Endothelial cell (in vitro differentiated cells): ENCODE measurements at regions not wholly inside any gene's neighbourhood (a gene's known extent, or its start where the extent isn't known, plus 50 kb on each side); places are given as distances from the start of the nearest gene placed in this dataset.

Experiments used
- DNase-seq: peaks from one replicate; pipeline ENCODE4 v3.0.0; 2021; ENCODE audit warnings: low spot score
- H3K27ac Mint-ChIP-seq: one replicate; pipeline ENCODE4 v1.8.0; 2021; ENCODE audit warnings: mixed read lengths, inconsistent platforms; ENCODE audit not compliant: unreplicated experiment
- H3K27me3 Mint-ChIP-seq: one replicate; pipeline ENCODE4 v1.8.0; 2021; ENCODE audit warnings: mild to moderate bottlenecking, moderate library complexity, mixed read lengths, inconsistent platforms; ENCODE audit not compliant: unreplicated experiment
- H3K36me3 Mint-ChIP-seq: one replicate; pipeline ENCODE4 v1.8.0; 2021; ENCODE audit warnings: mild to moderate bottlenecking, low read depth, mixed read lengths, inconsistent platforms; ENCODE audit not compliant: unreplicated experiment
- H3K4me1 Mint-ChIP-seq: one replicate; pipeline ENCODE4 v1.8.0; 2021; ENCODE audit warnings: mild to moderate bottlenecking, mixed read lengths, inconsistent platforms; ENCODE audit not compliant: unreplicated experiment
- H3K4me3 Mint-ChIP-seq: one replicate; pipeline ENCODE4 v1.8.0; 2021; ENCODE audit warnings: mild to moderate bottlenecking, mixed read lengths, inconsistent platforms; ENCODE audit not compliant: unreplicated experiment
- H3K9me3 Mint-ChIP-seq: one replicate; pipeline ENCODE4 v1.8.0; 2021; ENCODE audit warnings: mixed read lengths, inconsistent platforms; ENCODE audit not compliant: unreplicated experiment
- CTCF ChIP-seq: fragments of 200-600 bp; sonication (generic); IDR thresholded peaks from one replicate; pipeline ENCODE4 v1.5.0; 2021; ENCODE audit warnings: antibody characterized with exemption; ENCODE audit not compliant: unreplicated experiment

GRCh38 chr4:17096692-17097091 is 198.2 kb upstream of the LDB2 start:
- DNase-seq = no peak
- no peaks in the 10 kb centered on the region for H3K36me3 Mint-ChIP-seq
- H3K4me1 Mint-ChIP-seq = peaks cover 14% of the 10 kb centered on the region
- H3K4me3 Mint-ChIP-seq = no peak overlapping the region
- TF ChIP-seq CTCF = no peak
- no peak overlapping the region for H3K27ac Mint-ChIP-seq
- no peaks in the 10 kb centered on the region for H3K9me3 Mint-ChIP-seq
- no peaks in the 10 kb centered on the region for H3K27me3 Mint-ChIP-seq

GRCh38 chr4:17095771-17096170 is 197.3 kb upstream of the LDB2 start:
- no peak for TF ChIP-seq CTCF
- DNase-seq = no peak
- Mint-ChIP-seq H3K4me1 (peaks cover 17% of the 10 kb centered on the region), H3K9me3 (no peaks in the 10 kb centered on the region), H3K27me3 (no peaks in the 10 kb centered on the region), H3K27ac (no peak overlapping the region), H3K36me3 (no peaks in the 10 kb centered on the region), H3K4me3 (no peak overlapping the region)

GRCh38 chr4:17094876-17095210 is 196.4 kb upstream of the LDB2 start:
- Mint-ChIP-seq H3K4me1 (peaks cover 17% of the 10 kb centered on the region), H3K27ac (peak overlapping the region; percentile 85), H3K9me3 (no peaks in the 10 kb centered on the region), H3K4me3 (peak overlapping the region; percentile 66), H3K36me3 (no peaks in the 10 kb centered on the region), H3K27me3 (no peaks in the 10 kb centered on the region)
- no peak for DNase-seq
- no peak for TF ChIP-seq CTCF

- DNase-seq = no peak
- Mint-ChIP-seq H3K9me3 (no peaks in the 10 kb centered on the region), H3K27me3 (no peaks in the 10 kb centered on the region), H3K4me1 (peaks cover 17% of the 10 kb centered on the region), H3K4me3 (peak overlapping the region; percentile 66), H3K27ac (peak overlapping the region; percentile 88), H3K36me3 (no peaks in the 10 kb centered on the region)
- no peak for TF ChIP-seq CTCF
Measured at GRCh38 chr4:17094159-17094875, 195.9 kb upstream of the LDB2 start.

GRCh38 chr4:17093481-17093880 is 195.0 kb upstream of the LDB2 start:
- H3K36me3 Mint-ChIP-seq = no peaks in the 10 kb centered on the region
- no peak for TF ChIP-seq CTCF
- H3K27ac Mint-ChIP-seq = peak overlapping the region; percentile 48
- H3K4me1 Mint-ChIP-seq = peaks cover 17% of the 10 kb centered on the region
- H3K4me3 Mint-ChIP-seq = no peak overlapping the region
- DNase-seq = no peak
- H3K27me3 Mint-ChIP-seq = peaks cover 2% of the 10 kb centered on the region
- no peaks in the 10 kb centered on the region for H3K9me3 Mint-ChIP-seq
